ENCODE measurements at regions not wholly inside any gene's neighbourhood (a gene's known extent, or its start where the extent isn't known, plus 50 kb on each side); places are given as distances from the start of the nearest gene placed in this dataset.
"Not testable (repeated sequence)": the region's sequence is repeated elsewhere in the genome, so short reads cannot be mapped to it uniquely, and the experiment has no call there.

GRCh38 chr2:238720232-238720672 lies 127.6 kb upstream of the TWIST2 start:
- no peak for DNase-seq (ENCODE audit: low spot score)
- TF ChIP-seq CTCF (IDR thresholded peaks at IDR 0.05): peak; percentile 75
- Mint-ChIP-seq H3K4me3 (ENCODE audit: unreplicated experiment) (no peak overlapping the region), H3K9me3 (ENCODE audit: low read depth) (peaks cover 2% of the 10 kb centered on the region), H3K4me1 (ENCODE audit: low read depth) (no peaks in the 10 kb centered on the region), H3K36me3 (ENCODE audit: low read depth) (peaks cover 2% of the 10 kb centered on the region), H3K27ac (ENCODE audit: unreplicated experiment) (no peak overlapping the region), H3K27me3 (ENCODE audit: low read depth) (peaks cover 17% of the 10 kb centered on the region)

GRCh38 chr2:238722181-238722580 lies 125.7 kb upstream of the TWIST2 start:
- Mint-ChIP-seq H3K27me3 (ENCODE audit: low read depth) (peaks cover 17% of the 10 kb centered on the region), H3K9me3 (ENCODE audit: low read depth) (peaks cover 2% of the 10 kb centered on the region), H3K4me3 (ENCODE audit: unreplicated experiment) (no peak overlapping the region), H3K4me1 (ENCODE audit: low read depth) (no peaks in the 10 kb centered on the region), H3K36me3 (ENCODE audit: low read depth) (peaks cover 2% of the 10 kb centered on the region), H3K27ac (ENCODE audit: unreplicated experiment) (no peak overlapping the region)
- no peak for TF ChIP-seq CTCF (IDR thresholded peaks at IDR 0.05)
- DNase-seq (ENCODE audit: low spot score): no peak

GRCh38 chr2:238722883-238723282 lies 125.0 kb upstream of the TWIST2 start:
- H3K9me3 Mint-ChIP-seq (ENCODE audit: low read depth): peaks cover 2% of the 10 kb centered on the region
- no peaks in the 10 kb centered on the region for H3K4me1 Mint-ChIP-seq (ENCODE audit: low read depth)
- no peak overlapping the region for H3K4me3 Mint-ChIP-seq (ENCODE audit: unreplicated experiment)
- DNase-seq (ENCODE audit: low spot score): no peak
- H3K36me3 Mint-ChIP-seq (ENCODE audit: low read depth): peaks cover 2% of the 10 kb centered on the region
- no peak for TF ChIP-seq CTCF (IDR thresholded peaks at IDR 0.05)
- peaks cover 17% of the 10 kb centered on the region for H3K27me3 Mint-ChIP-seq (ENCODE audit: low read depth)
- H3K27ac Mint-ChIP-seq (ENCODE audit: unreplicated experiment): no peak overlapping the region

GRCh38 chr2:238723740-238724320 lies 124.1 kb upstream of the TWIST2 start:
- not testable (repeated sequence) for H3K9me3 Mint-ChIP-seq (ENCODE audit: low read depth); H3K36me3 Mint-ChIP-seq (ENCODE audit: low read depth); H3K4me3 Mint-ChIP-seq (ENCODE audit: unreplicated experiment); DNase-seq (ENCODE audit: low spot score); H3K4me1 Mint-ChIP-seq (ENCODE audit: low read depth); H3K27ac Mint-ChIP-seq (ENCODE audit: unreplicated experiment)
- peaks cover 17% of the 10 kb centered on the region for H3K27me3 Mint-ChIP-seq (ENCODE audit: low read depth)

- no peak for DNase-seq (ENCODE audit: low spot score)
- Mint-ChIP-seq H3K4me1 (ENCODE audit: low read depth) (peaks cover 15% of the 10 kb centered on the region), H3K4me3 (ENCODE audit: unreplicated experiment) (no peak overlapping the region), H3K36me3 (ENCODE audit: low read depth) (peaks cover 2% of the 10 kb centered on the region), H3K27ac (ENCODE audit: unreplicated experiment) (no peak overlapping the region), H3K9me3 (ENCODE audit: low read depth) (peaks cover 2% of the 10 kb centered on the region), H3K27me3 (ENCODE audit: low read depth) (peaks cover 16% of the 10 kb centered on the region)
- TF ChIP-seq CTCF (IDR thresholded peaks at IDR 0.05): no peak
These were observed 123.2 kb upstream of the TWIST2 start for GRCh38 chr2:238724728-238725127.

- H3K27ac Mint-ChIP-seq (ENCODE audit: unreplicated experiment): no peak overlapping the region
- H3K36me3 Mint-ChIP-seq (ENCODE audit: low read depth): peaks cover 2% of the 10 kb centered on the region
- no peak overlapping the region for H3K4me3 Mint-ChIP-seq (ENCODE audit: unreplicated experiment)
- no peak for TF ChIP-seq CTCF (IDR thresholded peaks at IDR 0.05)
- H3K27me3 Mint-ChIP-seq (ENCODE audit: low read depth): peaks cover 14% of the 10 kb centered on the region
- H3K9me3 Mint-ChIP-seq (ENCODE audit: low read depth): peaks cover 2% of the 10 kb centered on the region
- H3K4me1 Mint-ChIP-seq (ENCODE audit: low read depth): peaks cover 15% of the 10 kb centered on the region
- no peak for DNase-seq (ENCODE audit: low spot score)
These were observed 122.6 kb upstream of the TWIST2 start for GRCh38 chr2:238725298-238725697.
